ENCODE measurements at regions not wholly inside any gene's neighbourhood (a gene's known extent, or its start where the extent isn't known, plus 50 kb on each side); places are given as distances from the start of the nearest gene placed in this dataset.

- TF ChIP-seq CTCF (IDR thresholded peaks at IDR 0.05 in 4 of 5, conservative IDR thresholded peaks at IDR 0.05 in 1 of 5) = no peak
- TF ChIP-seq POLR2A (IDR thresholded peaks at IDR 0.05) = no peak
Observed at GRCh38 chr11:43150697-43151096, 161.1 kb upstream of the API5 start.
